IMR-90 (cell line): ENCODE measurements at regions not wholly inside any gene's neighbourhood (a gene's known extent, or its start where the extent isn't known, plus 50 kb on each side); places are given as distances from the start of the nearest gene placed in this dataset.

Source experiments
- ATAC-seq: fragments of 200-7000 bp; cut with Tn5 transposase; 2 replicates; pipeline ENCODE4 v1.9.1; 2020; ENCODE audit warnings: low read depth, mild to moderate bottlenecking, moderate library complexity
- BruUV-seq: library from RNA; stranded (reverse); fragments of 400-500 nt; replicated peaks from 2 replicates; lab custom pipeline; 2021; lab: Mats Ljungman, UMichigan
- CTCF ChIA-PET: fragments of 300-600 bp; formaldehyde crosslinking; extraction: SDS; loops from one replicate; lab custom pipeline; 2021; ENCODE audit warnings: antibody characterized with exemption; lab: Yijun Ruan, JAX
- POLR2A ChIA-PET: fragments of 300-600 bp; sonication (Branson Sonifier 250); formaldehyde crosslinking; loops from one replicate; lab custom pipeline; 2022; ENCODE audit warnings: antibody characterized with exemption; ENCODE audit not compliant: unreplicated experiment; lab: Charles Lee
- DNase-seq: peaks from one replicate; pipeline ENCODE4 v3.0.0; 2013
- H2AFZ ChIP-seq: replicated peaks from 2 replicates; pipeline ENCODE3; 2013; ENCODE audit warnings: low read length, mild to moderate bottlenecking; ENCODE audit not compliant: poor library complexity
- H2AK5ac ChIP-seq: 2 replicates; pipeline ENCODE4 v1.6.1; 2013; ENCODE audit warnings: low read depth, low read length, inconsistent platforms
- H2AK9ac ChIP-seq: replicated peaks from 2 replicates; pipeline ENCODE3; 2013; ENCODE audit warnings: mild to moderate bottlenecking, low read depth, low read length, moderate library complexity; ENCODE audit not compliant: poor library complexity
- H2BK120ac ChIP-seq: 2 replicates; pipeline ENCODE4 v1.6.1; 2013; ENCODE audit warnings: low read depth, low read length, inconsistent platforms
- H2BK15ac ChIP-seq: 3 replicates; pipeline ENCODE4 v1.6.1; 2013; ENCODE audit warnings: low read depth, low read length, inconsistent platforms
- H2BK20ac ChIP-seq: 2 replicates; pipeline ENCODE4 v1.6.1; 2013; ENCODE audit warnings: low read depth, mild to moderate bottlenecking, inconsistent platforms, low read length, moderate library complexity
- H2BK5ac ChIP-seq: 2 replicates; pipeline ENCODE4 v1.6.1; 2013; ENCODE audit warnings: mild to moderate bottlenecking, low read depth, low read length, inconsistent platforms; ENCODE audit not compliant: poor library complexity, severe bottlenecking
- H3K14ac ChIP-seq: replicated peaks from 2 replicates; pipeline ENCODE4 v1.6.1; 2013; ENCODE audit warnings: low read depth, low read length, inconsistent platforms
- H3K18ac ChIP-seq: 2 replicates; pipeline ENCODE4 v1.6.1; 2013; ENCODE audit warnings: low read depth, low read length, control low read depth
- H3K23ac ChIP-seq: 2 replicates; pipeline ENCODE4 v1.6.1; 2013; ENCODE audit warnings: low read depth, low read length, inconsistent platforms
- H3K27ac ChIP-seq: 2 replicates; pipeline ENCODE4 v1.5.1; 2013; ENCODE audit warnings: mild to moderate bottlenecking, control low read depth, low read length; ENCODE audit not compliant: insufficient read depth
- H3K27me3 ChIP-seq: 2 replicates; pipeline ENCODE4 v1.6.1; 2013; ENCODE audit warnings: low read length; ENCODE audit not compliant: control insufficient read depth, insufficient read depth
- H3K36me3 ChIP-seq: 2 replicates; pipeline ENCODE4 v1.6.1; 2013; ENCODE audit warnings: low read length, mixed read lengths; ENCODE audit not compliant: control insufficient read depth, insufficient read depth
- H3K4ac ChIP-seq: 2 replicates; pipeline ENCODE4 v1.6.1; 2013; ENCODE audit warnings: low read depth, low read length, inconsistent platforms
- H3K4me1 ChIP-seq: 2 replicates; pipeline ENCODE4 v1.6.1; 2013; ENCODE audit warnings: low read length, mixed read lengths; ENCODE audit not compliant: control insufficient read depth, insufficient read depth
- H3K4me2 ChIP-seq: 2 replicates; pipeline ENCODE4 v1.6.1; 2013; ENCODE audit warnings: low read depth, mild to moderate bottlenecking, control low read depth, low read length, moderate library complexity
- H3K4me3 ChIP-seq: 2 replicates; pipeline ENCODE4 v1.5.1; 2013; ENCODE audit warnings: low read depth, mild to moderate bottlenecking, control low read depth, low read length, moderate library complexity; ENCODE audit not compliant: insufficient read depth
- H3K56ac ChIP-seq: 2 replicates; pipeline ENCODE4 v1.6.1; 2013; ENCODE audit warnings: low read length, inconsistent platforms; ENCODE audit not compliant: insufficient read depth; ENCODE audit errors: extremely low read depth
- H3K79me1 ChIP-seq, 2 experiments: 2 replicates each; pipeline ENCODE4 v1.6.1; 2013; ENCODE audit warnings: low read length in 2 of 2, inconsistent platforms in 1 of 2, low read depth in 1 of 2
- H3K9ac ChIP-seq: 2 replicates; pipeline ENCODE4 v1.6.1; 2013; ENCODE audit warnings: low read depth, low read length, control low read depth
- H3K9me1 ChIP-seq: 2 replicates; pipeline ENCODE4 v1.6.1; 2013; ENCODE audit warnings: low read length, inconsistent platforms; ENCODE audit not compliant: insufficient read depth
- H3K9me3 ChIP-seq: 2 replicates; pipeline ENCODE4 v1.6.1; 2013; ENCODE audit warnings: low read length; ENCODE audit not compliant: control insufficient read depth, insufficient read depth
- H4K20me1 ChIP-seq: 2 replicates; pipeline ENCODE4 v1.6.1; 2013; ENCODE audit warnings: low read length, inconsistent platforms; ENCODE audit not compliant: insufficient read depth
- H4K5ac ChIP-seq: 2 replicates; pipeline ENCODE4 v1.6.1; 2013; ENCODE audit warnings: mild to moderate bottlenecking, low read depth, low read length, control low read depth
- H4K8ac ChIP-seq, 2 experiments: 2 replicates each; pipeline ENCODE4 v1.6.1; 2013; ENCODE audit warnings: low read depth in 2 of 2, low read length in 2 of 2, control low read depth in 1 of 2, inconsistent platforms in 1 of 2
- H4K91ac ChIP-seq: 2 replicates; pipeline ENCODE4 v1.6.1; 2013; ENCODE audit warnings: low read depth, low read length, inconsistent platforms; ENCODE audit not compliant: insufficient read depth
- BHLHE40 ChIP-seq: fragments of 150-350 bp; IDR thresholded peaks from 2 replicates; pipeline ENCODE4 v1.6.1; 2016; ENCODE audit warnings: mild to moderate bottlenecking, low read depth, low read length
- CEBPB ChIP-seq: IDR thresholded peaks from 2 replicates; pipeline ENCODE4 v1.6.1; 2012; ENCODE audit warnings: low read depth, low read length, improper control_type of control experiment
- CHD1 ChIP-seq: IDR thresholded peaks from 2 replicates; pipeline ENCODE4 v1.6.1; 2012; ENCODE audit warnings: low read depth, low read length, improper control_type of control experiment
- FOS ChIP-seq: fragments of 150-350 bp; IDR thresholded peaks from 2 replicates; pipeline ENCODE4 v1.6.1; 2016; ENCODE audit warnings: low read depth, low read length
- MAFK ChIP-seq: IDR thresholded peaks from 2 replicates; pipeline ENCODE4 v1.6.1; 2012; ENCODE audit warnings: low read depth, low read length, improper control_type of control experiment
- MAZ ChIP-seq: IDR thresholded peaks from 2 replicates; pipeline ENCODE4 v1.6.1; 2012; ENCODE audit warnings: low read depth, mild to moderate bottlenecking, low read length, improper control_type of control experiment, moderate library complexity, borderline replicate concordance
- MXI1 ChIP-seq: IDR thresholded peaks from 2 replicates; pipeline ENCODE4 v1.6.1; 2012; ENCODE audit warnings: low read depth, mild to moderate bottlenecking, low read length, moderate library complexity, borderline replicate concordance
- NFE2L2 ChIP-seq: fragments of 150-350 bp; IDR thresholded peaks from 2 replicates; pipeline ENCODE4 v1.6.1; 2016; ENCODE audit warnings: low read depth, mild to moderate bottlenecking, low read length
- POLR2A ChIP-seq: IDR thresholded peaks from 2 replicates; pipeline ENCODE4 v1.6.1; 2012; ENCODE audit warnings: mild to moderate bottlenecking, low read depth, low read length
- RAD21 ChIP-seq: IDR thresholded peaks from 2 replicates; pipeline ENCODE4 v1.6.1; 2012; ENCODE audit warnings: low read length, improper control_type of control experiment
- RCOR1 ChIP-seq: IDR thresholded peaks from 2 replicates; pipeline ENCODE4 v1.6.1; 2012; ENCODE audit warnings: mild to moderate bottlenecking, low read length, improper control_type of control experiment; ENCODE audit not compliant: insufficient replicate concordance
- RFX5 ChIP-seq: IDR thresholded peaks from 2 replicates; pipeline ENCODE4 v1.8.0; 2012; ENCODE audit warnings: low read depth, mild to moderate bottlenecking, low read length, moderate library complexity
- SMC3 ChIP-seq: fragments of 150-350 bp; IDR thresholded peaks from 2 replicates; pipeline ENCODE4 v1.6.1; 2016; ENCODE audit warnings: low read depth, mild to moderate bottlenecking, antibody characterized with exemption, low read length, moderate library complexity
- WGBS, 2 experiments: methylation state at CpG; one replicate each; pipeline versions ENCODE4 v1.1.5 to v1.1.7; 2013; ENCODE audit warnings: missing lambda C conversion rate in 2 of 2; ENCODE audit not compliant: insufficient read length in 1 of 2; ENCODE audit errors: extremely low coverage in 2 of 2; 5-methylcytosine and 5-hydroxymethylcytosine counted together
- dilution Hi-C: fragments of 300-500 bp; cut with HindIII; formaldehyde crosslinking; loops from one replicate; pipeline ENCODE4 v1.14.3; 2018; ENCODE audit warnings: low sequenced_read_pairs; ENCODE audit not compliant: unreplicated experiment
- in situ Hi-C: fragments of 300-500 bp; cut with MboI; formaldehyde crosslinking; loops from 3 replicates; pipeline ENCODE4 v1.14.3; 2019; ENCODE audit warnings: low sequenced_read_pairs, inconsistent platforms, mixed read lengths
- intact Hi-C: fragments of 100-400 bp; cut with micrococcal nuclease; formaldehyde crosslinking; loops from 2 replicates; pipeline ENCODE4 v1.10.0; 2022
- TF ChIP-seq, protein P1 (sequence below): fragments of 150-350 bp; IDR thresholded peaks from 2 replicates; pipeline ENCODE4 v1.6.1; 2017; ENCODE audit warnings: mild to moderate bottlenecking, antibody characterized with exemption, low read length, low read depth
- TF ChIP-seq, protein P2 (sequence below): conservative IDR thresholded peaks from 2 replicates; pipeline ENCODE4 v1.5.1; 2012; ENCODE audit warnings: mild to moderate bottlenecking, low read depth, low read length, improper control_type of control experiment
- TF ChIP-seq, protein P3 (sequence below): fragments of 150-350 bp; IDR thresholded peaks from 2 replicates; pipeline ENCODE4 v1.6.1; 2016; ENCODE audit warnings: low read depth, mild to moderate bottlenecking, low read length, moderate library complexity, borderline replicate concordance

DNA sequence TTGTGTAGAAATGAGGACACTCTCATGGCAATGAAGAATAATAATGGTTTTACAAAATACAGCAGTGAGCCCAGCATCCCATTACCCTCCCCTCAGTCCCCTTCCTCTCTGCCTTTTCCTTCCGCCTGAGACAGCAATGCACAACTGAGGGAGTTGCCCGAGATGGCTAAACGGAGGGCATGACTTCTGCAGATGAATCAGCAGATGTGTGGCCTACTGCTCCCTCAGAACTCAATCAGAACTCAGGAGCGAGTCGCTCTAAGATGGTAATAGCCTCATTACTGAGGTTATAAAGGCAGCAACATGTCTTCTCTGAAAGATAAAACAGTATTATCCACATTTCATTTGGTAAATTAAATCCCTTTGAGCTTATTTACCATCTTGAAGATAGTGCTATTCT is 326.6 kb downstream of the ENC1 start:
- POLR2A ChIA-PET = no interaction called here
- in situ Hi-C loops = no loop called here

More for the DNA sequence above, 326.6 kb downstream of the ENC1 start:
- H2BK15ac ChIP-seq = no peak overlapping the region
- no peak overlapping the region for H3K4me2 ChIP-seq
- no CpG with 5 or more reads among the region's 5 CpGs for WGBS, 2 experiments
- no peak overlapping the region for H2BK5ac ChIP-seq
- H3K4ac ChIP-seq = peak overlapping the region; percentile 26; the same call in 1 of the 2 replicates
- no TSS peak for BruUV-seq
- no peak for DNase-seq
- TF ChIP-seq RAD21 = no peak
- TF ChIP-seq RFX5 = no peak
- TF ChIP-seq POLR2A = no peak
- TF ChIP-seq, protein P1, sequence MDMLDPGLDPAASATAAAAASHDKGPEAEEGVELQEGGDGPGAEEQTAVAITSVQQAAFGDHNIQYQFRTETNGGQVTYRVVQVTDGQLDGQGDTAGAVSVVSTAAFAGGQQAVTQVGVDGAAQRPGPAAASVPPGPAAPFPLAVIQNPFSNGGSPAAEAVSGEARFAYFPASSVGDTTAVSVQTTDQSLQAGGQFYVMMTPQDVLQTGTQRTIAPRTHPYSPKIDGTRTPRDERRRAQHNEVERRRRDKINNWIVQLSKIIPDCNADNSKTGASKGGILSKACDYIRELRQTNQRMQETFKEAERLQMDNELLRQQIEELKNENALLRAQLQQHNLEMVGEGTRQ = no peak
- no peak for TF ChIP-seq RCOR1
- TF ChIP-seq NFE2L2 = no peak
- no peak for TF ChIP-seq CEBPB
- no peak for TF ChIP-seq MAZ
- no peak for TF ChIP-seq MAFK
- no peak for TF ChIP-seq CHD1
- TF ChIP-seq SMC3 = no peak
- TF ChIP-seq, protein P2, sequence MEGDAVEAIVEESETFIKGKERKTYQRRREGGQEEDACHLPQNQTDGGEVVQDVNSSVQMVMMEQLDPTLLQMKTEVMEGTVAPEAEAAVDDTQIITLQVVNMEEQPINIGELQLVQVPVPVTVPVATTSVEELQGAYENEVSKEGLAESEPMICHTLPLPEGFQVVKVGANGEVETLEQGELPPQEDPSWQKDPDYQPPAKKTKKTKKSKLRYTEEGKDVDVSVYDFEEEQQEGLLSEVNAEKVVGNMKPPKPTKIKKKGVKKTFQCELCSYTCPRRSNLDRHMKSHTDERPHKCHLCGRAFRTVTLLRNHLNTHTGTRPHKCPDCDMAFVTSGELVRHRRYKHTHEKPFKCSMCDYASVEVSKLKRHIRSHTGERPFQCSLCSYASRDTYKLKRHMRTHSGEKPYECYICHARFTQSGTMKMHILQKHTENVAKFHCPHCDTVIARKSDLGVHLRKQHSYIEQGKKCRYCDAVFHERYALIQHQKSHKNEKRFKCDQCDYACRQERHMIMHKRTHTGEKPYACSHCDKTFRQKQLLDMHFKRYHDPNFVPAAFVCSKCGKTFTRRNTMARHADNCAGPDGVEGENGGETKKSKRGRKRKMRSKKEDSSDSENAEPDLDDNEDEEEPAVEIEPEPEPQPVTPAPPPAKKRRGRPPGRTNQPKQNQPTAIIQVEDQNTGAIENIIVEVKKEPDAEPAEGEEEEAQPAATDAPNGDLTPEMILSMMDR = no peak
- TF ChIP-seq, protein P3, sequence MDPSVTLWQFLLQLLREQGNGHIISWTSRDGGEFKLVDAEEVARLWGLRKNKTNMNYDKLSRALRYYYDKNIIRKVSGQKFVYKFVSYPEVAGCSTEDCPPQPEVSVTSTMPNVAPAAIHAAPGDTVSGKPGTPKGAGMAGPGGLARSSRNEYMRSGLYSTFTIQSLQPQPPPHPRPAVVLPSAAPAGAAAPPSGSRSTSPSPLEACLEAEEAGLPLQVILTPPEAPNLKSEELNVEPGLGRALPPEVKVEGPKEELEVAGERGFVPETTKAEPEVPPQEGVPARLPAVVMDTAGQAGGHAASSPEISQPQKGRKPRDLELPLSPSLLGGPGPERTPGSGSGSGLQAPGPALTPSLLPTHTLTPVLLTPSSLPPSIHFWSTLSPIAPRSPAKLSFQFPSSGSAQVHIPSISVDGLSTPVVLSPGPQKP = no peak
- no peak for TF ChIP-seq MXI1
- TF ChIP-seq BHLHE40 = no peak
- no peak for TF ChIP-seq FOS
- peaks cover 7% of the 10 kb centered on the region for H3K4me1 ChIP-seq
- H4K5ac ChIP-seq = no peak overlapping the region
- no peak overlapping the region for H3K18ac ChIP-seq
- H3K79me1 ChIP-seq = no peaks in the 10 kb centered on the region
- no peak overlapping the region for H3K9ac ChIP-seq
- no peak overlapping the region for H3K56ac ChIP-seq
- H4K8ac ChIP-seq = no peak overlapping the region
- no peak overlapping the region for H2AK5ac ChIP-seq
- dilution Hi-C loops (no loop called here), intact Hi-C loops (no loop called here)
- peaks cover 6% of the 10 kb centered on the region; the same call in 1 of the 2 replicates for H3K9me1 ChIP-seq
- no peak overlapping the region for H3K4me3 ChIP-seq
- H2BK120ac ChIP-seq = no peak overlapping the region
- H3K27me3 ChIP-seq = no peaks in the 10 kb centered on the region
- H4K20me1 ChIP-seq = no peaks in the 10 kb centered on the region
- no peaks in the 10 kb centered on the region for H3K9me3 ChIP-seq
- no peak overlapping the region for H2BK20ac ChIP-seq
- CTCF ChIA-PET = no interaction called here
- no peak overlapping the region for H3K27ac ChIP-seq
- H3K23ac ChIP-seq = no peak overlapping the region
- no peak overlapping the region for H2AK9ac ChIP-seq
- no peak overlapping the region for H4K91ac ChIP-seq
- no peaks in the 10 kb centered on the region for H3K36me3 ChIP-seq
- no peak overlapping the region for H2AFZ ChIP-seq
- no peak overlapping the region for H3K14ac ChIP-seq
- ATAC-seq = no peak
